ENCODE measurements at regions not wholly inside any gene's neighbourhood (a gene's known extent, or its start where the extent isn't known, plus 50 kb on each side); places are given as distances from the start of the nearest gene placed in this dataset.

DNA sequence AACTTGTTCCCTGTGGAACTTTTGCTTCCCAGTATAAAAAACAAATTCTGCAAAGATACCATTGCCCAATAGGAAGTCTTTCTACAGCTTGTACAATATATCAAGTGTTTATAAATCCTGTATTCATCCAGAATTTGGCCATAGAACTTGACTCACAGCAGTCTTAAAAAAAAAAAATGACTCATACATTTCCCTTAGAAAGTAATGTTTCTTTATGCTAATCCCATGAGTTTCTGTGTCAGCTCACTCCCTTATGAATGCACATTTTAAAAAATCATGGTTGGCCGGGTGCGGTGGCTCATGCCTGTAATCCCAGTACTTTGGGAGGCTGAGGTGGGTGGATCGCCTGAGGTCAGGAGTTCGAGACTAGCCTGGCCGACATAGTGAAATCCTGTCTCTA lies 89.3 kb upstream of the DMRT1 start:
- no peak overlapping the region for H2BK120ac ChIP-seq (replicated peaks; ENCODE audit: low read depth, low read length)

More for the DNA sequence above, 89.3 kb upstream of the DMRT1 start:
- Histone ChIP-seq H3K36me3 (ENCODE audit: control insufficient read depth in 2 of 4, insufficient read depth in 4 of 4, low read length in 3 of 4) (no peaks in the 10 kb centered on the region), H3K9ac (replicated peaks in 1 of 4; ENCODE audit: extremely low read depth in 1 of 4, low read depth in 3 of 4, low read length in 3 of 4) (no peak overlapping the region), H4K5ac (ENCODE audit: insufficient read length, low read depth, low read length) (no peak overlapping the region), H3K27me3 (replicated peaks in 1 of 4; ENCODE audit: control insufficient read depth in 3 of 4, extremely low read depth in 1 of 4, insufficient read depth in 3 of 4, low read length in 3 of 4) (no peaks in the 10 kb centered on the region; a peak in 1 of 7 replicates), H2BK20ac (ENCODE audit: low read length) (no peak overlapping the region), H2AK5ac (ENCODE audit: low read depth, low read length) (no peak overlapping the region), H2BK15ac (ENCODE audit: low read length) (no peak overlapping the region), H3K56ac (replicated peaks; ENCODE audit: insufficient read length, low read depth, low read length) (no peak overlapping the region), H3K9me3 (ENCODE audit: insufficient read depth in 2 of 2, low read depth in 1 of 2, low read length in 1 of 2) (no peaks in the 10 kb centered on the region), H3K79me1 (ENCODE audit: low read depth, low read length) (no peaks in the 10 kb centered on the region; the same call in 1 of the 2 replicates), H3K14ac (ENCODE audit: insufficient read length) (no peak overlapping the region), H2BK5ac (ENCODE audit: low read depth, low read length) (no peak overlapping the region), H3K27ac (ENCODE audit: low read depth, low read length) (no peak overlapping the region), H3K23me2 (ENCODE audit: low read depth, low read length) (no peaks in the 10 kb centered on the region), H4K8ac (ENCODE audit: extremely low read depth, insufficient read depth, low read length) (no peak overlapping the region), H3K23ac (ENCODE audit: insufficient read length) (no peak overlapping the region), H3K4ac (replicated peaks; ENCODE audit: insufficient read length, low read depth, low read length) (no peak overlapping the region), H3K18ac (ENCODE audit: extremely low read depth, low read length) (no peak overlapping the region), H3K4me1 (replicated peaks in 1 of 4; ENCODE audit: control insufficient read depth in 3 of 4, insufficient read depth in 4 of 4, low read length in 3 of 4) (peaks cover 0 to 3% (median 0%) of the 10 kb centered on the region in 4 experiments; a peak in 2 of 7 replicates), H4K20me1 (replicated peaks in 1 of 2; ENCODE audit: control insufficient read depth in 1 of 2, insufficient read depth in 2 of 2, low read length in 2 of 2) (no peaks in the 10 kb centered on the region), H2AFZ (ENCODE audit: low read length) (no peak overlapping the region), H3K79me2 (ENCODE audit: control insufficient read depth in 1 of 2, insufficient read depth in 2 of 2, low read length in 2 of 2) (no peaks in the 10 kb centered on the region), H3K4me3 (ENCODE audit: extremely low read depth in 1 of 4, insufficient read depth in 2 of 4, low read depth in 3 of 4, low read length in 4 of 4) (no peak overlapping the region), H4K91ac (replicated peaks; ENCODE audit: insufficient read length, low read length) (no peak overlapping the region), H3K4me2 (ENCODE audit: insufficient read depth in 1 of 2, low read depth in 2 of 2, low read length in 2 of 2) (no peak overlapping the region), H2BK12ac (ENCODE audit: low read depth, low read length) (no peak overlapping the region)
- CTCF ChIA-PET (ENCODE audit: partially characterized antibody), result interaction anchor here (1.0 to 15.3 kb wide), 3 partner anchors 11 to 406 kb away, joined by 3 to 195 read pairs (median 7); no protein-coding TSS in a partner anchor
- no peak for TF ChIP-seq EP300 (IDR thresholded peaks at IDR 0.05; ENCODE audit: borderline replicate concordance in 1 of 2, low read depth in 2 of 2, low read length in 2 of 2)
- no peak for TF ChIP-seq RNF2 (IDR thresholded peaks at IDR 0.05; ENCODE audit: borderline replicate concordance, low read depth, low read length, missing control alignments, poor library complexity, severe bottlenecking)
- TF ChIP-seq TBP (IDR thresholded peaks at IDR 0.05; ENCODE audit: low read depth, low read length), result no peak
- TF ChIP-seq KDM4A (IDR thresholded peaks at IDR 0.05; ENCODE audit: low read depth, low read length, severe bottlenecking), result no peak
- no peak for TF ChIP-seq TAF1 (IDR thresholded peaks at IDR 0.05; ENCODE audit: low read depth, low read length)
- TF ChIP-seq POLR2A (IDR thresholded peaks at IDR 0.05; ENCODE audit: control extremely low read depth in 1 of 2, low read depth in 2 of 2, low read length in 2 of 2), result no peak
- TF ChIP-seq ASH2L (IDR thresholded peaks at IDR 0.05; ENCODE audit: low read length), result no peak
- TF ChIP-seq MAFK (IDR thresholded peaks at IDR 0.05; ENCODE audit: low read depth, low read length), result no peak
- TF ChIP-seq RAD21 (IDR thresholded peaks at IDR 0.05 in 1 of 2, conservative IDR thresholded peaks at IDR 0.05 in 1 of 2; ENCODE audit: low read depth in 2 of 2, low read length in 2 of 2), result no peak
- TF ChIP-seq CHD1 (IDR thresholded peaks at IDR 0.05; ENCODE audit: low read depth, low read length), result no peak
- no peak for TF ChIP-seq SP4 (IDR thresholded peaks at IDR 0.05; ENCODE audit: low read length)
- POLR2A ChIA-PET (ENCODE audit: partially characterized antibody), result no interaction called here
- DNase-seq (ENCODE audit: low read depth in 1 of 2, low spot score in 2 of 2), result no peak
- no peak for FAIRE-seq
- 90% methylated on average over 5 of the region's 5 CpGs; no CpG with 5 or more reads in 1 of the 2 experiments for WGBS, 2 experiments (ENCODE audit: extremely low coverage in 1 of 2, insufficient coverage in 1 of 2, insufficient read length in 1 of 2, insufficient replicate concordance in 2 of 2, low coverage in 1 of 2, low lambda C conversion rate in 2 of 2, missing lambda C conversion rate in 1 of 2)

Measured in H1 (cell line).